ENCODE measurements at regions not wholly inside any gene's neighbourhood (a gene's known extent, or its start where the extent isn't known, plus 50 kb on each side); places are given as distances from the start of the nearest gene placed in this dataset.

DNA sequence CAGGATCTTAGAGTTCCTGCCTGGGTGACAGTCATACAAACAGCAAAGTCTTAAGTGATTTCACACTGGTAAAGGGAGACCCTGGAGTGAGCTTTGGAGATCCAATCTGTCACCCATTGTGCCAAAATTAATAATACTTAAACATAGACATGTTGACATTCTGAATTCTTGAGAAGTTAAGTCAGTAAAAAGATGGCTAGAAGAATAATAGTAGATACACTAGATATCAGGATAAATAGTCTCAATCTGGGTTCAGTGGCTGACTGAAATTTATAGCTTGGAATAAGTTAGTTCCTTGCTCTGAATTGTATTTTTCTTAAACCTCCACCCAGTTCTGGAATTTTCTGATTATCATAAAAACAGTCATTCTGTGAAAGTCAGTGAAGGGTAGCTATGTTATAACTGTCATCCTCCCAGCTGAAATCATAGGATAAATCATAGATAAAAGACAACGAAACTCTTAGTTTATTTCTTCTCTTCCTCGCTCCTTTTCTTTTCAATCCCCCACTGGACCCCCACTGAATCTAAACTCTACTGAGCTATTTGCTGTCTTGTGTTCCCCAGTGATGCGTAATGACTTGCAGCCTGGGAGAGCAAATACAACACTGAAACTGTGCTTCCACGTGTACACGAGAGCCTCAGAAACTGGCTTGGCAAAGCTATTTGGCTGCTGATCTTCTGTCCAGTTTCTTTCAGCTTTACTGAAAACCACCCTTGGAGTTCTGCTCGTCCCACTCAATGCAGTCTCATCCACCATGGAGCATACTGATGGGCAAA, 175.4 kb upstream of the TP63 start:
- no peak for DNase-seq

GRCh38 chr3:189457201-189457607, 174.0 kb upstream of the TP63 start:
- DNase-seq = no peak

DNA sequence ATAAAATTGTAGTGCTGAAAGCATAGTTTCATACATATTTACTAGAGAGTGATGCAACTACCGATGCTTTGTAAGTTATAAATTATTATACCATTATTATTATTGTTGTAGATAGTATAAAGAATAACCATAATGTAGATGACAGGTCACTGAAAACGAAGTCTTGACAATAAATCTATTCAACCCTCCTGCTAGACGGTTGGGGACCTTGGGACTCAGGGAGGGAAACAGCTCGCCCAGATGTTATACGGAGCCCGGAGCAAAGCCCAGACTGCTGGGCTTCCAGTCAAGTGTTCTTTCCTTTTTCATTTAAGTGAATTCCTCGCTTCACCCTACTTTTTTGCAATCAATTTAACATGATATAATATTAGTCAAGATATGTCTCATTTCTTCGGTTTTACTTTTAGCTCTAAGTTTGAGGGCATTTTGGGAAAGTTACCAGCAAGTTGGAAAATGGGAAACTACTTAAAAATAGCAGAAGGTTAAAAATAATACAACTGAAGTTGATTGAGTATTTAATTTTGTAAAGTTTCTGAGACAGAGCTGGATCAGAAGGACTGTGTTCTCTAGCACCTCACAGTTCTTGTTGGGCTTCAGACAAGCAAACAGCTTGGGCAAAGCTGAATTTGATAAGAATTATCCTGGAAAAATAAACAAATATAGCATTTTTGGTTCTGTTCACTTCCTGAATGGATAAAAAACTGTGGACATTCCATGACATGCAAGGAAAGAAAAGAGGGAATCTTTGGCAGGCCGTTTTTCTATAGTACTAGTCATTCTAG, 173.4 kb upstream of the TP63 start:
- DNase-seq = no peak

DNA sequence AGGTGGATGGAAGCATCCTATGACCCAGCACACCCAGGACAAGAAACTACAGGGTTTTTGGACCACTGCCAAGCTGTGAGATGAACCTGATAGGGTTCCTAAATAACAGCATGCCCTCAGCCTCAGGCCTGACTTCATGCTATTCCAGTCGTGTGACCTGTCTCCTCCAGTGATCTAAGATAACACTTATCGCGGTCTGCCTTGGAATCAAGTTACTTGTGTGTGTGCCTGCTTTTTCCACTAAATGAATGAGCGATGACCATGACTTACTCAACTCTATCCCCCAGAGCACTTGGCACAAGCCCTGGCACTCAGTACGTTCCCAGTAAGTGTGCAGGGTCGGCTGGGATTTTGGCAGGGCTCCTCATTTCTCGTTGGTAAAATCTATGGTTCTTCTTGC, 172.7 kb upstream of the TP63 start:
- DNase-seq = no peak

GRCh38 chr3:189459231-189459630, 172.0 kb upstream of the TP63 start:
- DNase-seq = no peak

DNA sequence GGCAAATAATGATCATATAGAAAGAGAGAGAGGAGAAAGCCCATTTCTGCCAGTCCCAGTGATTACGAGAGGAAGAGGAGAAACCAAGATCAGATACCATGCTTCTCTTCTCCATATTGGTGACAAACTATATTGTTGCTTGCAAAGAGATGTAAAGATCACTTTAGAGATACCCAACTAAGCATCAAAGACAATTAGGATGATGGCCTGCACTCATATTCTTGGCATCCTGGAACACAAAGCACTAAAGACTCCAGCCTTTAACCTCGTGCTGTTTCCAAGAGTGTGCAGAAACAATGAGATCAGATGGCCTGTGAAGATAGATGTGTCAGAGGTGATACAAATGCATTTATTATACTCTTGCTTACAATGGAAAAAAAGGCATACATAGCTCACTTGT, 170.7 kb upstream of the TP63 start:
- no peak for DNase-seq

DNA sequence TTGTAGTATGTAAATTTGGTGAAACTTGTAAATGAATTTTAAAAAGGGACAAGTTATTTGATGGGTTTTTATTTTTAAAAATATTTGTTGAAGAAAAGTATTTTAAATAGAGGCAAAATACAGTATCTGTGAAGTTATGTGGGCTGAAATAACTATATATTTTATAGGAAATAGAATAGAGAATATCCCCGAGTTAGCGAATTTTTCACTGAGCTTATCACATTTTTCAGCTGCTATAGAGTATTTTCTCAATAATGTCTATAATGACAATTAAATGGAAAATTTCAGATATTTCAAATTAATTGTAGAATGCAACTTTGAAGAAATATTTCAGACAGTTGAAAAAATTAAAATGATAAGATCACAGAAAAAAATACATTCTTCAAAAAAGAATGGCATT, 166.4 kb upstream of the TP63 start:
- DNase-seq = no peak

DNA sequence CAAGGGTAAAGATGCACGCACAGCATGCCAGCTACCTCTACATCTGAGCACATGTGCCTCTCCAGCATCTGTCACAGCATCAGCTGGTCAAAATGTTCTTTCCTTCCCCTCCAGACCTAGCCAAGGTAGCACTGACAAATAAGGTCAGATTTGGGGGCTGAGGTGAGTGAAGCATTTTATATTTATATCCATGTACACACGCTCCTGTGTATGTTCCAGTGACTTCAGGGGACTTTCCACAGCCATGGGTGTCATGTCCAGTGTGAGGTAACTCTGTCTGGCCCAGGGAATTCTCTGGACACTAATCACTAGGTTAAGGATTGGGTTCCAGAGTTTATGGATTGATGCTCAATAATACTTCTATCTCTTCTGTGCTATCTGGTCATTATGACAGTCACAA, 165.2 kb upstream of the TP63 start:
- DNase-seq = no peak

GRCh38 chr3:189467451-189467850, 163.7 kb upstream of the TP63 start:
- DNase-seq = no peak

GRCh38 chr3:189474944-189475343, 156.2 kb upstream of the TP63 start:
- DNase-seq = no peak

DNA sequence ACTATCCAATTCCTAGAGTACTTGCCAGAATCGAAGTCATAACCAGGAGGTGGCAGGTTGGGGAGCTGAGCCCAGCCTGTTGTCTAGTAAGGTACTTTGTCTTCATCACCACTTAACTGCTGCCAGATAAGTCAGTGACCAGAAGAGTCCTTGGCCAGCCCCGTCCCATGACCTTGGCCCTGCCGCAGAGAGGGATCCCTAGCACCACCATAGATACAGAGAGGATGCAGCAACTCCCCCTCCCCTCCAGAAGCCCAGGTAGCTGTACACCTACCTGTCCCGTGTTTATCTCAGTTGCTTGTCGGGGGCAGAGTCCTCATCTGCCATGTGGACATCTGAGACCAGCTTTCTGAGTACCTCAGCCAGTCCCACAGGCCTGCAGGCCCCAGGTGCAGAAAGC, 153.6 kb upstream of the TP63 start:
- no peak for DNase-seq

DNA sequence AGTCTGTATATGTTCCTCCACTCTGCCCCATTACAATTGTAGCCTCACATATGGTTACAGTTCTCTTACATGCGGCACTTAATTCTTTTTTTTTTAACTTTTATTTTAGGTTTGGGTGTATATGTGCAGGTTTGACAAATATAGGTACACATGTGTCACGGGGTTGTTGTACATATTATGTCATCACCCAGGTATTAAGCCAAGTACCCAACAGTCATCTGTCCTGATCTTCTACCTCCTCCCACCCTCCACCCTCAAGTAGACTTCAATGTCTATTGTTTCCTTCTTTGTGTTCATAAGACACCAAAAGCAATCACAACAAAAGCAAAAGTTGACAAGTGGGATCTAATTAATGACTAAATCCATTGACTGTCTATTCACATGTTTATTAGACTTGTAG, 144.6 kb upstream of the TP63 start:
- no peak for DNase-seq

GRCh38 chr3:189488241-189488767, 142.9 kb upstream of the TP63 start:
- no peak for DNase-seq

- no peak for DNase-seq
Observed at GRCh38 chr3:189490337-189490736, 140.9 kb upstream of the TP63 start.

GRCh38 chr3:189490749-189491148, 140.4 kb upstream of the TP63 start:
- no peak for DNase-seq

GRCh38 chr3:189491831-189492230, 139.4 kb upstream of the TP63 start:
- DNase-seq = no peak

DNA sequence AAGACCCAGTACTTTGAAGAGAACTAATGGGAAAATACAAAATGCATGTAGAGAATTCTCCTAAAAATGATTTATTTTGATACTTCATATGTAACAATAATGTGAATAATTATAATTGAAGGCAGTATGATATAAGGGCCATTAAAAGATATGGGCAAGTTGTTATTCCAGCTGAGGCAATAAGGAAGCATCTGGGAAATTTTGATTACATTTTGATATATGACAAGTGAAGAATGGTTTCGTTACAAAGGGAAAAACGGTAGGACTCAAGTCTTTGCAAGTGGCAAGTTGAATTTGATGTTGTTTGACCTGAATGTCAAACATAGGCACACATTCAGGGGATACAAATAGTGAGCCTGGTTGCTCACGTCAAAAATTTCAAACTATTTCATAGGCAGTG, 137.9 kb upstream of the TP63 start:
- DNase-seq = no peak

GRCh38 chr3:189494632-189495031, 136.6 kb upstream of the TP63 start:
- DNase-seq = no peak

GRCh38 chr3:189496375-189497138, 134.6 kb upstream of the TP63 start:
- DNase-seq = no peak

DNA sequence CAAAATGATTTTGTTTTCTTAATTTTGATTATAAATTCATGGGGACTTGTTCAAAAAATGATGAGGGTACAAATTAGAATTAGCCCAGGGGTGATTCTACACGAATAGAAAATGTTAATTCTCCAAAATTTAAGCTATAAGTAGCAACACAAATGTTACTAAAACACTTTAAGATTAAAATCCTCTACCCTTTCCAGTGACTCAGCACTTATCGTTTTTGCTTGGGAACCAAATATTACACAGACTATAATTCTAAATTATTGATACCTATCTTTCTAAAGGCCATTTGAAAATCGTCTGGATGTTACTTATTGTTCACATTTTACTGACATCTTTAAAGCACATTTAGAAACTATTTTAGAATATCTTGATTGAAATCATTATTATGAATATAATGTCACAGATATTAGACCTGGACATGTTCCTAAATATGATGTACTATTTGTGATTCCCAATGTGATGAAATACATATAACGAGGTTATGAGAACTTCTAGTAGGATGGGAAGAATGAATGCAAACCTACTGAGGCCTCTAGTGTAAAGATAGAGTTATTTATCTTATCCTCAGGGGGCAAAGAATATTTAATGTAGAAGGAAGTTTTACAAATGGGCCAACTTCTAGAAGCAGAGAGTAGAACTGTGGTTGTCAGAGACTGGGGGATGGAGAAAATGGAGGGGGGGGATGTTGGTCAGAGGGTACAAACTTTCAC, 132.0 kb upstream of the TP63 start:
- DNase-seq = no peak

DNA sequence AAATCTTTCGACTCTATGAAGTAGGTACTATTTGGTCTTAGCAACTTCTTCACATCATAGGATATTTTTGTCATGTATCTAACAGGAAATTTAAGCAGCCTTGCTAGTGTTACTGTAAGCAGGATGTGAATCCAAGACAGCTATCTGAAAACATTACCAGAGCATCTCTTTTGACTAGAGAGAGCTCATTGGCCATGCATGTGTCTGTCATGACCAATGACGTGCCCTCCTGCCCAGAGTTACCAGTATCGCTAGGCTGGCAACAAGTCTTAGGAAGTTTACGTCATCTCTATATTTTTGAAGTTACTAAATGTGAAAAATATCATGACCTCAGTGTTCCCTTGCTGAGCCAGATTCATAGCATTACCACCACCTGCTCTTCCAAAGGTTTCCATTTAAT, 130.9 kb upstream of the TP63 start:
- DNase-seq = no peak

GRCh38 chr3:189500798-189501495, 130.2 kb upstream of the TP63 start:
- no peak for DNase-seq
